Neural cell (in vitro differentiated cells): ENCODE measurements at regions not wholly inside any gene's neighbourhood (a gene's known extent, or its start where the extent isn't known, plus 50 kb on each side); places are given as distances from the start of the nearest gene placed in this dataset.

Source experiments
- CTCF ChIP-seq: fragments of 450-650 bp; IDR thresholded peaks from 2 replicates; pipeline ENCODE4 v1.5.1; 2014; ENCODE audit warnings: antibody characterized with exemption, mild to moderate bottlenecking, moderate library complexity; ENCODE audit not compliant: poor library complexity, severe bottlenecking
- EP300 ChIP-seq: fragments of 450-650 bp; conservative IDR thresholded peaks from 2 replicates; pipeline ENCODE4 v1.6.1; 2014; ENCODE audit warnings: antibody characterized with exemption, mild to moderate bottlenecking, moderate library complexity; ENCODE audit not compliant: poor library complexity, severe bottlenecking
- EZH2 ChIP-seq: fragments of 200-600, 300-800 bp; shearing (Covaris generic), sonication (generic); IDR thresholded peaks from 2 replicates; pipeline ENCODE4 v1.6.1; 2014; ENCODE audit warnings: antibody characterized with exemption, low read length, borderline replicate concordance, mild to moderate bottlenecking; ENCODE audit not compliant: insufficient read depth, poor library complexity, severe bottlenecking
- MXI1 ChIP-seq: fragments of 450-650 bp; conservative IDR thresholded peaks from 2 replicates; pipeline ENCODE4 v1.6.1; 2014; ENCODE audit warnings: antibody characterized with exemption, mild to moderate bottlenecking; ENCODE audit not compliant: poor library complexity, severe bottlenecking
- POLR2AphosphoS5 ChIP-seq: IDR thresholded peaks from 2 replicates; pipeline ENCODE4 v1.6.1; 2012
- RAD21 ChIP-seq: fragments of 450-650 bp; conservative IDR thresholded peaks from 2 replicates; pipeline ENCODE4 v1.6.1; 2014; ENCODE audit warnings: antibody characterized with exemption, mild to moderate bottlenecking, moderate library complexity
- TAF1 ChIP-seq: IDR thresholded peaks from 2 replicates; pipeline ENCODE4 v1.6.1; 2012; ENCODE audit warnings: low read depth
- TF ChIP-seq, protein P1 (sequence below): IDR thresholded peaks from 2 replicates; pipeline ENCODE4 v1.6.1; 2012; ENCODE audit warnings: borderline replicate concordance

- no peak for TF ChIP-seq POLR2AphosphoS5
- TF ChIP-seq CTCF, result no peak
- no peak for TF ChIP-seq EZH2
- no peak for TF ChIP-seq RAD21
- no peak for TF ChIP-seq MXI1
- TF ChIP-seq EP300, result no peak
- TF ChIP-seq, protein P1, sequence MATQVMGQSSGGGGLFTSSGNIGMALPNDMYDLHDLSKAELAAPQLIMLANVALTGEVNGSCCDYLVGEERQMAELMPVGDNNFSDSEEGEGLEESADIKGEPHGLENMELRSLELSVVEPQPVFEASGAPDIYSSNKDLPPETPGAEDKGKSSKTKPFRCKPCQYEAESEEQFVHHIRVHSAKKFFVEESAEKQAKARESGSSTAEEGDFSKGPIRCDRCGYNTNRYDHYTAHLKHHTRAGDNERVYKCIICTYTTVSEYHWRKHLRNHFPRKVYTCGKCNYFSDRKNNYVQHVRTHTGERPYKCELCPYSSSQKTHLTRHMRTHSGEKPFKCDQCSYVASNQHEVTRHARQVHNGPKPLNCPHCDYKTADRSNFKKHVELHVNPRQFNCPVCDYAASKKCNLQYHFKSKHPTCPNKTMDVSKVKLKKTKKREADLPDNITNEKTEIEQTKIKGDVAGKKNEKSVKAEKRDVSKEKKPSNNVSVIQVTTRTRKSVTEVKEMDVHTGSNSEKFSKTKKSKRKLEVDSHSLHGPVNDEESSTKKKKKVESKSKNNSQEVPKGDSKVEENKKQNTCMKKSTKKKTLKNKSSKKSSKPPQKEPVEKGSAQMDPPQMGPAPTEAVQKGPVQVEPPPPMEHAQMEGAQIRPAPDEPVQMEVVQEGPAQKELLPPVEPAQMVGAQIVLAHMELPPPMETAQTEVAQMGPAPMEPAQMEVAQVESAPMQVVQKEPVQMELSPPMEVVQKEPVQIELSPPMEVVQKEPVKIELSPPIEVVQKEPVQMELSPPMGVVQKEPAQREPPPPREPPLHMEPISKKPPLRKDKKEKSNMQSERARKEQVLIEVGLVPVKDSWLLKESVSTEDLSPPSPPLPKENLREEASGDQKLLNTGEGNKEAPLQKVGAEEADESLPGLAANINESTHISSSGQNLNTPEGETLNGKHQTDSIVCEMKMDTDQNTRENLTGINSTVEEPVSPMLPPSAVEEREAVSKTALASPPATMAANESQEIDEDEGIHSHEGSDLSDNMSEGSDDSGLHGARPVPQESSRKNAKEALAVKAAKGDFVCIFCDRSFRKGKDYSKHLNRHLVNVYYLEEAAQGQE, result no peak
- no peak for TF ChIP-seq TAF1
These were observed 1075.7 kb upstream of the PABPC4L start for GRCh38 chr4:135277068-135277979.
